MM.1S (cell line): ENCODE measurements at regions not wholly inside any gene's neighbourhood (a gene's known extent, or its start where the extent isn't known, plus 50 kb on each side); places are given as distances from the start of the nearest gene placed in this dataset.
"Not testable (repeated sequence)": the region's sequence is repeated elsewhere in the genome, so short reads cannot be mapped to it uniquely, and the experiment has no call there.

Experiments
- DNase-seq: peaks from one replicate; pipeline ENCODE4 v3.0.0-alpha.2; 2015
- H2AFZ ChIP-seq: fragments of 300-600 bp; sonication (generic); 2 replicates; pipeline ENCODE4 v1.6.0; 2016; ENCODE audit warnings: antibody characterized with exemption, low read length
- H3F3A ChIP-seq: fragments of 300-600 bp; sonication (generic); 2 replicates; pipeline ENCODE4 v1.6.1; 2016; ENCODE audit warnings: mild to moderate bottlenecking, antibody characterized with exemption, low read length, moderate library complexity, mixed read lengths; ENCODE audit not compliant: insufficient read depth
- H3K27ac ChIP-seq: fragments of 300-600 bp; sonication (generic); 2 replicates; pipeline ENCODE4 v1.5.1; 2016; ENCODE audit warnings: mild to moderate bottlenecking, low read length
- H3K27me3 ChIP-seq: fragments of 300-600 bp; sonication (generic); replicated peaks from 2 replicates; pipeline ENCODE4 v1.6.0; 2016; ENCODE audit warnings: low read length; ENCODE audit not compliant: insufficient read depth
- H3K36me3 ChIP-seq: fragments of 300-600 bp; sonication (generic); replicated peaks from 2 replicates; pipeline ENCODE4 v1.6.1; 2016; ENCODE audit warnings: mild to moderate bottlenecking, low read length, mixed read lengths; ENCODE audit not compliant: insufficient read depth
- H3K4me1 ChIP-seq: fragments of 300-600 bp; sonication (generic); 2 replicates; pipeline ENCODE4 v1.6.1; 2016; ENCODE audit warnings: low read length, mixed read lengths
- H3K4me2 ChIP-seq: fragments of 300-600 bp; sonication (generic); 2 replicates; pipeline ENCODE4 v1.6.0; 2016; ENCODE audit warnings: low read depth, low read length
- H3K4me3 ChIP-seq: fragments of 300-600 bp; sonication (generic); 2 replicates; pipeline ENCODE4 v1.5.1; 2016; ENCODE audit warnings: low read length, mixed read lengths
- H3K79me2 ChIP-seq: fragments of 300-600 bp; sonication (generic); 2 replicates; pipeline ENCODE4 v1.6.1; 2016; ENCODE audit warnings: mixed run types, low read length, mixed read lengths
- H3K9ac ChIP-seq: fragments of 300-600 bp; sonication (generic); 2 replicates; pipeline ENCODE4 v1.6.1; 2016; ENCODE audit warnings: low read length, mixed read lengths
- H3K9me2 ChIP-seq: fragments of 300-600 bp; sonication (generic); replicated peaks from 2 replicates; pipeline ENCODE4 v1.6.1; 2016; ENCODE audit warnings: mild to moderate bottlenecking, low read length, mixed read lengths; ENCODE audit not compliant: insufficient read depth
- H3K9me3 ChIP-seq: fragments of 300-600 bp; sonication (generic); replicated peaks from 2 replicates; pipeline ENCODE4 v1.6.1; 2016; ENCODE audit warnings: mild to moderate bottlenecking, low read length, mixed read lengths; ENCODE audit not compliant: insufficient read depth
- H4K20me1 ChIP-seq: fragments of 300-600 bp; sonication (generic); 2 replicates; pipeline ENCODE4 v1.6.1; 2016; ENCODE audit warnings: mild to moderate bottlenecking, low read length, moderate library complexity, mixed read lengths; ENCODE audit not compliant: insufficient read depth
- CTCF ChIP-seq: fragments of 300-600 bp; sonication (generic); IDR thresholded peaks from 2 replicates; pipeline ENCODE4 v1.5.1; 2016; ENCODE audit warnings: antibody characterized with exemption, low read length, mixed read lengths
- EZH2 ChIP-seq: fragments of 300-600 bp; sonication (generic); optimal IDR thresholded peaks from 2 replicates; pipeline ENCODE3; 2017; ENCODE audit warnings: low read depth, mild to moderate bottlenecking, antibody characterized with exemption, low read length, mixed read lengths
- EZH2phosphoT487 ChIP-seq: fragments of 300-600 bp; sonication (generic); IDR thresholded peaks from 2 replicates; pipeline ENCODE4 v1.6.1; 2018; ENCODE audit warnings: antibody characterized with exemption, low read length

- Histone ChIP-seq H3K27ac (no peak overlapping the region), H3K9me2 (no peaks in the 10 kb centered on the region), H3K27me3 (no peaks in the 10 kb centered on the region), H3K4me3 (no peak overlapping the region), H3K9ac (no peak overlapping the region), H2AFZ (no peak overlapping the region), H3K4me2 (no peak overlapping the region), H4K20me1 (no peaks in the 10 kb centered on the region), H3F3A (no peaks in the 10 kb centered on the region), H3K4me1 (no peaks in the 10 kb centered on the region), H3K79me2 (no peaks in the 10 kb centered on the region), H3K36me3 (no peaks in the 10 kb centered on the region), H3K9me3 (no peaks in the 10 kb centered on the region)
- no peak for DNase-seq
- TF ChIP-seq EZH2 (no peak), CTCF (no peak)
Measured at GRCh38 chr10:33917069-33917780, 582.8 kb upstream of the NRP1 start.

- Histone ChIP-seq H3K36me3 (no peaks in the 10 kb centered on the region), H3K79me2 (no peaks in the 10 kb centered on the region), H4K20me1 (no peaks in the 10 kb centered on the region), H3K9me3 (no peaks in the 10 kb centered on the region), H3K27ac (no peak overlapping the region), H2AFZ (no peak overlapping the region), H3K4me3 (no peak overlapping the region), H3K9ac (no peak overlapping the region), H3K27me3 (no peaks in the 10 kb centered on the region), H3K4me1 (no peaks in the 10 kb centered on the region), H3F3A (no peaks in the 10 kb centered on the region), H3K9me2 (no peaks in the 10 kb centered on the region), H3K4me2 (no peak overlapping the region)
- DNase-seq: no peak
- no peak for TF ChIP-seq EZH2
- TF ChIP-seq EZH2phosphoT487: no peak
Measured at GRCh38 chr10:33914746-33915145, 580.3 kb upstream of the NRP1 start.

- no peaks in the 10 kb centered on the region for H3K4me1 ChIP-seq
Measured at GRCh38 chr10:33913194-33913593, 578.7 kb upstream of the NRP1 start.

GRCh38 chr10:33909476-33909875 lies 575.0 kb upstream of the NRP1 start:
- H3K9ac ChIP-seq, H3K27ac ChIP-seq, H4K20me1 ChIP-seq, DNase-seq, H3K4me1 ChIP-seq, H3K9me3 ChIP-seq, H3K36me3 ChIP-seq, H3F3A ChIP-seq, H3K9me2 ChIP-seq, H2AFZ ChIP-seq, H3K4me2 ChIP-seq, H3K27me3 ChIP-seq, H3K79me2 ChIP-seq, H3K4me3 ChIP-seq: not testable (repeated sequence)

More at GRCh38 chr10:33913194-33913593, 578.7 kb upstream of the NRP1 start:
- no peak overlapping the region for H3K4me2 ChIP-seq
- H3K9ac ChIP-seq: no peak overlapping the region
- H3K36me3 ChIP-seq: no peaks in the 10 kb centered on the region
- H3K9me2 ChIP-seq: no peaks in the 10 kb centered on the region
- H3F3A ChIP-seq: no peaks in the 10 kb centered on the region
- H3K27me3 ChIP-seq: no peaks in the 10 kb centered on the region
- no peak overlapping the region for H3K27ac ChIP-seq
- H3K9me3 ChIP-seq: no peaks in the 10 kb centered on the region
- no peak overlapping the region for H2AFZ ChIP-seq
- no peaks in the 10 kb centered on the region for H3K79me2 ChIP-seq
- DNase-seq: no peak
- no peak overlapping the region for H3K4me3 ChIP-seq
- TF ChIP-seq CTCF: no peak
- no peak for TF ChIP-seq EZH2phosphoT487
- no peak for TF ChIP-seq EZH2
- H4K20me1 ChIP-seq: no peaks in the 10 kb centered on the region
